HEK293T (cell line): ENCODE measurements at regions not wholly inside any gene's neighbourhood (a gene's known extent, or its start where the extent isn't known, plus 50 kb on each side); places are given as distances from the start of the nearest gene placed in this dataset.

ENCODE experiments used
- ARNT ChIP-seq: fragments of 450-650 bp; IDR thresholded peaks from 2 replicates; pipeline ENCODE4 v1.6.1; 2017; ENCODE audit warnings: mild to moderate bottlenecking
- CTBP1 ChIP-seq: fragments of 450-650 bp; IDR thresholded peaks from 2 replicates; pipeline ENCODE4 v1.6.1; 2016; ENCODE audit warnings: borderline replicate concordance
- ELF4 ChIP-seq: fragments of 450-650 bp; IDR thresholded peaks from 2 replicates; pipeline ENCODE4 v1.6.1; 2017; ENCODE audit warnings: antibody characterized with exemption
- FOXK2 ChIP-seq: fragments of 450-650 bp; IDR thresholded peaks from 2 replicates; pipeline ENCODE4 v1.6.1; 2016; ENCODE audit warnings: mild to moderate bottlenecking
- L3MBTL2 ChIP-seq: fragments of 450-650 bp; conservative IDR thresholded peaks from 2 replicates; pipeline ENCODE4 v1.6.1; 2016; ENCODE audit warnings: mild to moderate bottlenecking
- PKNOX1 ChIP-seq: fragments of 450-650 bp; IDR thresholded peaks from 2 replicates; pipeline ENCODE4 v1.6.1; 2016
- SP1 ChIP-seq: fragments of 450-650 bp; IDR thresholded peaks from 2 replicates; pipeline ENCODE4 v1.6.1; 2017
- TARDBP ChIP-seq: fragments of 450-650 bp; IDR thresholded peaks from 2 replicates; pipeline ENCODE4 v1.6.1; 2016
- ZNF384 ChIP-seq: fragments of 450-650 bp; IDR thresholded peaks from 2 replicates; pipeline ENCODE4 v1.6.1; 2016

GRCh38 chr2:199629301-199629700 is 171.6 kb upstream of the SATB2 start:
- TF ChIP-seq L3MBTL2: no peak
- TF ChIP-seq SP1: no peak
- no peak for TF ChIP-seq ZNF384
- TF ChIP-seq FOXK2: no peak
- TF ChIP-seq ARNT: no peak
- no peak for TF ChIP-seq PKNOX1
- TF ChIP-seq CTBP1: no peak
- no peak for TF ChIP-seq TARDBP
- TF ChIP-seq ELF4: no peak
